ENCODE measurements at regions not wholly inside any gene's neighbourhood (a gene's known extent, or its start where the extent isn't known, plus 50 kb on each side); places are given as distances from the start of the nearest gene placed in this dataset.

DNA sequence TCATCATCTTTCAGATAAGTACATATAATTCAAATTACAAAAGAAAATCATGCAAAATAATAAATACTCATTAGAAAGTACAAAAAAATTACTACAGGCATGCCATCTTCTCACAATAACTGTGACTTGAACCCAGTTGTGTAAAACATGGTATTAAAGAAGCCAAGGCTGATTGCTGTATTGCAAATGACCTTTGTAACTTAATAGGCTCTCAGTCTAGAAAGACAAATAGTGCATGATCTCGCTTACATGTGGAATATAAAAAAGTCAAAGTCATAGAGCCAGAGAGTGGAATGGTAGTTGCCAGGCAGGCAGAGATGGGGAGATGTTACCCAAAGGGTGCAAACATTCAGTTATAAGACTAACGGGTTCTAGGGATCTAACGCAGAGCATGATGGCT, 626.1 kb downstream of the COL12A1 start:
- no peaks in the 10 kb centered on the region for H3K36me3 ChIP-seq (ENCODE audit: insufficient read depth)

More for the DNA sequence above, 626.1 kb downstream of the COL12A1 start:
- H3K36me3 Mint-ChIP-seq (ENCODE audit: low read depth), result no peaks in the 10 kb centered on the region
- TF ChIP-seq CTCF (conservative IDR thresholded peaks at IDR 0.05; ENCODE audit: low read depth in 2 of 2) (no peak), JUNB (IDR thresholded peaks at IDR 0.05; ENCODE audit: unreplicated experiment) (no peak), CREB1 (CRISPR knock-in tag; IDR thresholded peaks at IDR 0.05; ENCODE audit: low read depth) (no peak), REST (IDR thresholded peaks at IDR 0.05; ENCODE audit: unreplicated experiment) (no peak), STAT1 (IDR thresholded peaks at IDR 0.05; ENCODE audit: unreplicated experiment) (no peak), NANOG (IDR thresholded peaks at IDR 0.05; ENCODE audit: borderline replicate concordance) (no peak), EZH2 (IDR thresholded peaks at IDR 0.05; ENCODE audit: low read depth, unreplicated experiment) (no peak), ZNF462 (CRISPR knock-in tag; IDR thresholded peaks at IDR 0.05) (no peak), ZNF331 (CRISPR knock-in tag; IDR thresholded peaks at IDR 0.05; ENCODE audit: low read depth) (no peak)
- TF ChIP-seq, protein P1, sequence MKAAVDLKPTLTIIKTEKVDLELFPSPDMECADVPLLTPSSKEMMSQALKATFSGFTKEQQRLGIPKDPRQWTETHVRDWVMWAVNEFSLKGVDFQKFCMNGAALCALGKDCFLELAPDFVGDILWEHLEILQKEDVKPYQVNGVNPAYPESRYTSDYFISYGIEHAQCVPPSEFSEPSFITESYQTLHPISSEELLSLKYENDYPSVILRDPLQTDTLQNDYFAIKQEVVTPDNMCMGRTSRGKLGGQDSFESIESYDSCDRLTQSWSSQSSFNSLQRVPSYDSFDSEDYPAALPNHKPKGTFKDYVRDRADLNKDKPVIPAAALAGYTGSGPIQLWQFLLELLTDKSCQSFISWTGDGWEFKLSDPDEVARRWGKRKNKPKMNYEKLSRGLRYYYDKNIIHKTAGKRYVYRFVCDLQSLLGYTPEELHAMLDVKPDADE (IDR thresholded peaks at IDR 0.05), result no peak
- Histone ChIP-seq H4K20me1 (replicated peaks; ENCODE audit: insufficient read depth) (no peaks in the 10 kb centered on the region), H3F3A (replicated peaks; ENCODE audit: low read depth) (no peaks in the 10 kb centered on the region), H3K4me2 (no peak overlapping the region), H3K4me1 (ENCODE audit: insufficient read depth) (no peaks in the 10 kb centered on the region), H3K79me2 (replicated peaks; ENCODE audit: insufficient read depth) (no peaks in the 10 kb centered on the region), H3K27me3 (ENCODE audit: insufficient read depth) (no peaks in the 10 kb centered on the region), H2AFZ (no peak overlapping the region), H3K9me2 (ENCODE audit: insufficient read depth) (peaks cover 7% of the 10 kb centered on the region; the same call in 1 of the 2 replicates), H3K27ac (ENCODE audit: low read depth) (no peak overlapping the region), H3K4me3 (no peak overlapping the region)
- no peak overlapping the region for H3K27ac Mint-ChIP-seq
- ATAC-seq (no peak), DNase-seq (ENCODE audit: low spot score) (no peak)
- H3K4me1 Mint-ChIP-seq, result no peaks in the 10 kb centered on the region
- no peak overlapping the region for H3K4me3 Mint-ChIP-seq
- H3K9me3 Mint-ChIP-seq, result no peaks in the 10 kb centered on the region
- H3K27me3 Mint-ChIP-seq (ENCODE audit: insufficient read depth, low read depth, poor library complexity), result no peaks in the 10 kb centered on the region

All from GM23338 (cell line).